ENCODE measurements at regions not wholly inside any gene's neighbourhood (a gene's known extent, or its start where the extent isn't known, plus 50 kb on each side); places are given as distances from the start of the nearest gene placed in this dataset.

- no peak for TF ChIP-seq POLR2AphosphoS5 (IDR thresholded peaks at IDR 0.05; ENCODE audit: low read depth, low read length)
- no peak for TF ChIP-seq CTCF (IDR thresholded peaks at IDR 0.05)
- TF ChIP-seq TCF7L2 (IDR thresholded peaks at IDR 0.05; ENCODE audit: low read depth, low read length) = no peak
These were observed 935.4 kb upstream of the GRIA3 start for GRCh38 chrX:122248681-122249080.

Data from Panc1 (cell line).